Skeletal muscle cell (primary cell): ENCODE measurements at regions not wholly inside any gene's neighbourhood (a gene's known extent, or its start where the extent isn't known, plus 50 kb on each side); places are given as distances from the start of the nearest gene placed in this dataset.

ENCODE experiments used
- DNase-seq: peaks from one replicate; pipeline ENCODE4 v3.0.0-alpha.2; 2010; ENCODE audit warnings: low read depth
- H3K4me3 ChIP-seq: 2 replicates; pipeline ENCODE4 v1.5.1; 2011; ENCODE audit warnings: low read depth, mild to moderate bottlenecking, control low read depth, low read length, moderate library complexity

GRCh38 chr14:76950055-76951020, 78.2 kb downstream of the IRF2BPL start:
- no peak for DNase-seq
- H3K4me3 ChIP-seq, result no peak overlapping the region

DNA sequence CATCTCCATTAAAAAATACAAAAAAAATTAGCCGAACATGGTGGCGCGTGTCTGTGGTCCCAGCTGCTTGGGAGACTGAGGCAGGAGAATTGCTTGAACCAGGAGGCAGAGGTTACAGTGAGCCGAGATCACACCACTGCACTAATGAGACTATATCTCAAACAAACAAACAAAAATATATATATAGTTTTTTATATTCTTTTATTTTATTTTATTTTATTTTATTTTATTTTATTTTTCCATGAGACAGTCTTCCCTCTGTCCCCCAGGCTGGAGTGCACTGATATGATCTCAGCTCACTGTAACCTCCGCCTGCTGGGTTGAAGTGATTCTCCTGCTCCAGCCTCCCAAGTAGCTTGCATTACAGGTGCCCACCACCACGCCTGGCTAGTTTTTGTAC, 79.5 kb downstream of the IRF2BPL start:
- H3K4me3 ChIP-seq, result no peak overlapping the region
- DNase-seq, result no peak

GRCh38 chr14:76948213-76948947, 80.1 kb downstream of the IRF2BPL start:
- H3K4me3 ChIP-seq, result no peak overlapping the region
- DNase-seq, result no peak

- no peak overlapping the region for H3K4me3 ChIP-seq
- no peak for DNase-seq
Observed at GRCh38 chr14:76947838-76948184, 80.7 kb downstream of the IRF2BPL start.

DNA sequence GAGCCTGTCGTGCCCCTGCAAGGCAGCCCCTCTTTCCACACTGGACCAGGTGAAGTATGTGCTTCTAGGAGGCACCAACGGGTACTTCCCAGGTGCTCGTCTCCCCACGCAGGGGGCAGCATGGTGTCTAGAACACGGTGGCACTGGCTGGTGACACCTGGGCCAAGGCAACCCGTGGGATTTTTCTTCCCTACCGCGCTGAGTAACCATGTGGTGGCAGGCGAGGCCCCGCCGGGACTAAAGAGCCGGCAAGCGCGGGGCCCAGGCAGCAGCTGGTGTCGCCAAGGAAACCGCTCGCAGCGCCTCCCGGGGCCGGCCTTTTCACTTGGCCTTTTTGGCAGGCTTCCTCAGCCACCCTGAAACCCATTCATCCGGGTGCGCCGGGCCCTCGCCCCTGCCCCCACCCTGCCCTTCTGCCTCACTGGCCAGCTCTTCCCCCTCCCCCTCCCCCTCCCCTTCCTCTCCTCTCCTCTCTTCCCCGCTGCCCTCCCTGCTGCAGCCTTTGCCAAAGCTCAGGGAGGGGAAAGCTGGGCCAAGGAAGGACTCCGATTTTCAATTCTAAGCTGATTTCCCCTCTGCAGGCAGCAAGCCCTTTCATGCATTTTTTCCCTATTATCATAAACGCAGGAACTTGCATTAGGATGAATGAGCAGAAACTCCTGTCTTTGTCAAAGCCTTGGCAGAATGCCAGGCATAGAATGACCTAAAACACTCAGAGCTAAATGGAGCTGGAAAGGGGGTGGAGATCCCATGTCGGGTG, 81.2 kb downstream of the IRF2BPL start:
- peak; percentile 53 for DNase-seq
- no peak overlapping the region for H3K4me3 ChIP-seq

DNA sequence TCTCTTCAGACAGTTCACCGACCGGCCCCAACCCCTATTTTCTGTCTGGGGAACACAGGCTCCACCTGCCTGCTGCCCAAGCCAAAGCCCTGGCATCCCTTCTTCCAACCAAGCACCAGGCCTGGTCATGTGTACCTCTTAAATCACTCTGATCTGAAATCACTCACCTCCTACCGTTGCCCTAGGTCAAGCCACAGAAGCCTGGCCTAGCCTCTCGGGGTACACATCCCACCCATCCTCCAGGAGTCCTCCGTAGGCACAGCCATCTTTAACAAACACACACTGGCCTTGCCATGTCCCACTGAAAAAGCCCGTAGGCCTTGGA, 81.8 kb downstream of the IRF2BPL start:
- DNase-seq, result no peak
- no peak overlapping the region for H3K4me3 ChIP-seq

- DNase-seq, result no peak
- no peak overlapping the region for H3K4me3 ChIP-seq
Observed at GRCh38 chr14:76943072-76943471, 85.4 kb downstream of the IRF2BPL start.

DNA sequence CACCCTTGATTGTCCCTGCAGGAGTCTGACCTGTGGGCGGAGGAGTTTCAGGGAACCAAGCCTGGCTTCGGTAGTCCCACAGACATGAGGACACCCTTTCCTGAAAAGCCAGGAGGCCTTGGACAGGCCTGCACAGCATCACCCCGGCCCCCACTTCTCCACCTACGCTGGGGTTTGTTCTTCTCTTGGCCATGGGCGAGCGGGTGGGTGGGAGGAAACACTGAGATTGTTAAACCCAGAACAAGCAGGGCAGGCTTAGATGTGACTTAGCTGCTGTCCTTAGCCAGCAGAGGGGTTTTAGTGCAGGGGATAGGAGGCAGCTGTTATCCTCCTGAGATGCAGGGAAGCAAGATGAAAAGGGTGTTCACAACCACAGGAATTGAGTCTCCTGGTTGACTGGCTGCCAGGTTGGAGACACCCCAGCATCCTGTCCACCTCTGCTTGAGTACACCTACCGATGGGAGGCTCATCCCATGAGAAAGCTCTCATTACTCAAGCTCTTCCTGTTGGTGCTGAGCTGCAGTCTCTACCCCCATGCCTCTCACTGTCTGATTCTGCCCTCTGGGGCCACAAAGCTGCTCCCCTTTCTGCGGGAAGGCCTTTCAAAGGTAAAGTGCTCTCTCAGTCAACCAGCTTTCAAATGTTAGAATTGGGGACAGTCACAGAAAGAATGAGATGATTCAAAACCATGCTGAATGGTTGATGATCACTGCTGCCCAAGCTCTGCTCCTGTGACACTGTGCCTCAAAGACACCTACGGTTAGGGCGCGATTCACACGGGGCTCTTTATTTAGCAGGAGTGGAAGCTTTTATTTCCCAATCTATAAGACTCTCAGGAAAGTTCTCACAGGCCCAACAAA, 86.3 kb downstream of the IRF2BPL start:
- no peak for DNase-seq
- no peak overlapping the region for H3K4me3 ChIP-seq

GRCh38 chr14:76941544-76941943, 87.0 kb downstream of the IRF2BPL start:
- H3K4me3 ChIP-seq, result no peak overlapping the region
- DNase-seq, result no peak

DNA sequence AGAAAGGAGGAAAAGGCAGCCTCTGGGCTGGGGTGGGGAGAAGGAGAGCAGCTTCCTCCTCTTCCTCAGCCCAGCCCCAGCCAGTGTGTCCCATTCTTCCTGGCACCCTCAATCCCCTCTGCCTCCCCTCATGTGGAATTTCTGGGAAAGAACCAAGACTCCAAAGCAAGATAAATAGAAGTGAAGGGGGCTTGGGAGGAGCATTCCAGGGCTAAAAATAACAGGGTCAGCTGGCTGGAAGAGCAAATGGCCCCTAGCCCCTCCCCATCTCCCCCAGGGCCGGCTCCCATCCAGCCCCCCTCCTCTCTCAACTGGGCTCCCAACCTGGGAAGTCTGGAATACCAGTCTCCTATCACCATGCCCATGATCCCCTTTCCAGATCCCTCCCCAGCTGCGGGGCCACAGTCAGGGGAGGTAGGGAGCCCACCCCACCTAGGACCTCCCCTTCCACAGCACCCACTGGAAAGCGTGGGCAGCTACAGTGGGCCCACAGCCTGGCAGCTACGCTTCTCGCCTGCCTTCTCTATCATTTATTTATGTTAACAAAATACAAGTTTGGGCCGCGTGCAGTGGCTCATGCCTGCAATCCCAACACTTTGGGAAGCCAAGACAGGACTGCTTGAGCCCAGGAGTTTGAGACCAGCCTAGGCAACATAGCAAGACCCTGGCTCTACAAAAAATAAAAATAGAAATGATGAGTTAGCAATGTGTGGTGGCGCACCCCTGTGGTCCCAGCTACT, 88.3 kb downstream of the IRF2BPL start:
- H3K4me3 ChIP-seq, result no peak overlapping the region
- no peak for DNase-seq

DNA sequence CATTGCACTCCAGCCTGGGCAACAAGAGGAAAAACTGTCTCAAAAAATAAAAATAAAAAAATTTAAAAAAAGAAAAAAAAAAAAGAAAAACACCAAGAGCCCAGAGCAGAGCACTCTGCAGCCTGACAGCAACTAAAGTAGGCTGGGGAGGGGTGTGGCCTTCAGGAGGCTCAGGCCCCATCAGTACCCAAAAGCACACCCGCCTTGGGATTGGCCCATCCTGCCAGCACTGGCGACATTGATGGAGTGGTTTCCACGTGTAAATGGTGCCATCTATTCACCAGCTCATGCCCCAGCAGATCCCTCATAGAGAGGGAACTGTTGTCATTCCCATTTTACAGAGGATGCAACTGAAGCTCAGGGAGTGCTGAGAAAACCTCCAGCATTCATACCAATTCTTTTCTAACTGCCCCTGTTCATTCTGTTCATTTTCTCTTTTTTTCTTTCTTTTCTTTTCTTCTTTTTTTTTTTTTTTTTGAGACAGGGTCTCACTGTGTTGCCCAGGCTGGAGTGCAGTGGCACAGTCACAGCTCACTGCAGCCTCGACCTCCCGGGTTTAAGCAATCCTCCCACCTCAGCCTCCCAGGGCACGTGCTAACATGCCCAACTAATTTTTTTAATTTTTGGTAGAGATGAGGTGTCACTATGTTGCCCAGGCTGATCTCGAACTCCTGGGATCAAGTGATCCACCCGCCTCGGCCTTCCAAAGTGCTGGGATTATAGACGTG, 89.3 kb downstream of the IRF2BPL start:
- no peak overlapping the region for H3K4me3 ChIP-seq
- no peak for DNase-seq

GRCh38 chr14:76938092-76938500, 90.4 kb downstream of the IRF2BPL start:
- DNase-seq, result no peak

GRCh38 chr14:76937181-76938091, 91.1 kb downstream of the IRF2BPL start:
- H3K4me3 ChIP-seq, result no peak overlapping the region
- DNase-seq, result peak; percentile 60

More at GRCh38 chr14:76938092-76938500, 90.4 kb downstream of the IRF2BPL start:
- no peak overlapping the region for H3K4me3 ChIP-seq

DNA sequence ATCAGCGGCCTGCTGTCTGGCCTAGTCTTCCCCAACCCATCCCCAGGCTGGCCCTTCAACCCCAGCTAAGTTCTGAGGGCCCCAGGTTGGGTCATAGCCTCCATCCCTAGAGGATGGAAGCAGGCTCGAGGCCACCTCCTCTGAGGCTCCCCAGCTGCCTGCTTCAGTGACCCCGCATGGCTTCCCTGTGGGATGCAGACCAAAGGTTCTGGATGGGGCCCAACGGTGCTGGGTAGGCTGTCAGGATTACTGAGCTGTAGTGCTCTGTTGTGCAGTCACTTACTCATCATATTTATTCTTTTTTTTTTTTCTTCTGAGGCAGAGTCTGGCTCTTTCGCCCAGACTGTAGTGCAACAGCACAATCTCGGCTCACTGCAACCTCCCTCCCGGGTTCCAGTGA, 92.0 kb downstream of the IRF2BPL start:
- DNase-seq, result no peak
- no peak overlapping the region for H3K4me3 ChIP-seq

DNA sequence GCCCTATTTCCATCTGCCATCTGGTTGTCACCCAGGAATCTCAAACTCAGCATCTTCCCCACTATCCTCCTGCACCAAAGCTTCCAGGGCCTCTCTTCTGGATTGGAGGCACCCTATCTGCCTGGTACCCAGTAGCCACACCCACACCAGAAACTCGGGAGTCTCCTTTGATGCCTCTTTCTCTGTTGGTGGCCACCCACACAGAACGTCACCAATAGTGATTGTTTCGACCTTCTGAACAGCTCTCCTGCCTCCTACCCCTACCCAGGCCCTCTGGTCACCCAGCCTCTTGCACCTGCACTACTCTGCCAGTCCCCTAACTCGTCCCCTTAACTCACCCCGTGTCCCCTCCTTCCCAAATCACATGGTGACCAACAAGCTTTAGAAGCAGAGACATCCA, 95.0 kb downstream of the IRF2BPL start:
- DNase-seq, result no peak
- H3K4me3 ChIP-seq, result no peak overlapping the region

DNA sequence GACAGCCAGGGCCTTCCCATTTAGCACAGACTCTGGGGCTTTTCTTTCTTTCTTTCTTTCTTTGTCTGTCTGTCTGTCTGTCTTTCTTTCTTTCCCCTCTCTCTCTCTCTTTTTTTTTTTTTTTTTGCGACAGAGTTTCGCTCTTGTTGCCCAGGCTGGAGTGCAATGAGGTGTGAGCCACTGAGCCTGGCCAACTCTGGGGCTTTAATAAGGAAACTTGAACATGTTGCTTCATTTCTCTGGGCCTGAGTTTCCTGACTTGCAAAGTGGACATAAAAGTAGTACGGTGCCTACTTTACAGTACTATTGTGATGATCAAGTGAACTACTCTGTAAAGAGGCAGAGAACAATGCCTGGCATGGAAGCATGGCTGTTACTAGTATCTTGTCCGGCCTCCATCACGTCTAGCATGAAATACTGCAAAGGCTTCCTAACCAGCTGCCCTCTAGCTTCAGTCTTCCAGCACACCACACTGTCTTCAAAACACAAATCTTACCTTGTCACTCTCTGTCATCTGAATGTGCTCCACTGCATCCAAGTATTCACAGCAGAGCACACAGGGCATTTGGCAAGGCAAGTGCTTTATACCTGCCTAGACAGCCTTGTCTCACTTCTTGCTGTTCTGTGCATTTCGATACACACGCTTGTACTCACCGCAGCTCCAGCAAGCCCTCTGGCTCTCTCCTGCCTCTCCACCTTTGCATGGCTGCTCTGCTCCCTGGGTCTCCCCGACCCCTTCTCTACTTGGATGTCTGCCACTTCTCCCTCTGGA, 96.7 kb downstream of the IRF2BPL start:
- no peak for DNase-seq
- H3K4me3 ChIP-seq, result no peak overlapping the region
